ENCODE measurements at regions not wholly inside any gene's neighbourhood (a gene's known extent, or its start where the extent isn't known, plus 50 kb on each side); places are given as distances from the start of the nearest gene placed in this dataset.

- no peak overlapping the region for H3K4me3 Mint-ChIP-seq
- H3K9me3 Mint-ChIP-seq = no peaks in the 10 kb centered on the region
- H3K27ac Mint-ChIP-seq = no peak overlapping the region
- DNase-seq (ENCODE audit: low spot score) = no peak
- Histone ChIP-seq H3K36me3 (no peaks in the 10 kb centered on the region), H3K4me1 (peaks cover 8% of the 10 kb centered on the region), H3K4me3 (no peak overlapping the region), H3K4me2 (no peak overlapping the region), H3F3A (ENCODE audit: low read depth) (no peaks in the 10 kb centered on the region), H3K9ac (no peak overlapping the region), H3K79me2 (ENCODE audit: low read depth) (no peaks in the 10 kb centered on the region), H3K27ac (no peak overlapping the region), H3K27me3 (no peaks in the 10 kb centered on the region), H3K9me3 (ENCODE audit: low read depth) (no peaks in the 10 kb centered on the region), H2AFZ (replicated peaks) (no peak overlapping the region), H4K20me1 (ENCODE audit: low read depth) (no peaks in the 10 kb centered on the region)
- H3K36me3 Mint-ChIP-seq = no peaks in the 10 kb centered on the region
- H3K27me3 Mint-ChIP-seq (ENCODE audit: insufficient read depth, low read depth) = no peaks in the 10 kb centered on the region
- H3K4me1 Mint-ChIP-seq = peaks cover 5% of the 10 kb centered on the region
- no peak for TF ChIP-seq EZH2 (IDR thresholded peaks at IDR 0.05)
- no peak for TF ChIP-seq CTCF (IDR thresholded peaks at IDR 0.05)
- TF ChIP-seq EZH2phosphoT487 (IDR thresholded peaks at IDR 0.05) = no peak
Measured at GRCh38 chr3:30342318-30343060, 263.9 kb upstream of the TGFBR2 start.

GRCh38 chr3:30343067-30343831 is 263.2 kb upstream of the TGFBR2 start:
- Histone ChIP-seq H3K9ac (no peak overlapping the region), H3K9me3 (ENCODE audit: low read depth) (no peaks in the 10 kb centered on the region), H3K27me3 (no peaks in the 10 kb centered on the region), H4K20me1 (ENCODE audit: low read depth) (no peaks in the 10 kb centered on the region), H3K36me3 (no peaks in the 10 kb centered on the region), H3K4me1 (peaks cover 8% of the 10 kb centered on the region), H3K4me3 (no peak overlapping the region), H3K79me2 (ENCODE audit: low read depth) (no peaks in the 10 kb centered on the region), H2AFZ (replicated peaks) (no peak overlapping the region), H3F3A (ENCODE audit: low read depth) (no peaks in the 10 kb centered on the region), H3K4me2 (no peak overlapping the region), H3K27ac (no peak overlapping the region)
- no peak for DNase-seq (ENCODE audit: low spot score)
- no peak overlapping the region for H3K27ac Mint-ChIP-seq
- H3K27me3 Mint-ChIP-seq (ENCODE audit: insufficient read depth, low read depth) = no peaks in the 10 kb centered on the region
- peaks cover 5% of the 10 kb centered on the region for H3K4me1 Mint-ChIP-seq
- no peaks in the 10 kb centered on the region for H3K9me3 Mint-ChIP-seq
- TF ChIP-seq EZH2 (IDR thresholded peaks at IDR 0.05) = no peak
- TF ChIP-seq EZH2phosphoT487 (IDR thresholded peaks at IDR 0.05) = no peak
- TF ChIP-seq CTCF (IDR thresholded peaks at IDR 0.05) = no peak
- no peaks in the 10 kb centered on the region for H3K36me3 Mint-ChIP-seq
- no peak overlapping the region for H3K4me3 Mint-ChIP-seq

- Histone ChIP-seq H3K27me3 (no peaks in the 10 kb centered on the region), H4K20me1 (ENCODE audit: low read depth) (no peaks in the 10 kb centered on the region), H3K4me2 (no peak overlapping the region), H3K9ac (no peak overlapping the region), H3K79me2 (ENCODE audit: low read depth) (no peaks in the 10 kb centered on the region), H2AFZ (replicated peaks) (no peak overlapping the region), H3K36me3 (no peaks in the 10 kb centered on the region), H3K27ac (no peak overlapping the region), H3F3A (ENCODE audit: low read depth) (no peaks in the 10 kb centered on the region), H3K4me3 (no peak overlapping the region), H3K4me1 (peaks cover 8% of the 10 kb centered on the region), H3K9me3 (ENCODE audit: low read depth) (no peaks in the 10 kb centered on the region)
- DNase-seq (ENCODE audit: low spot score) = no peak
- peaks cover 5% of the 10 kb centered on the region for H3K4me1 Mint-ChIP-seq
- no peaks in the 10 kb centered on the region for H3K36me3 Mint-ChIP-seq
- TF ChIP-seq EZH2 (IDR thresholded peaks at IDR 0.05) (no peak), EZH2phosphoT487 (IDR thresholded peaks at IDR 0.05) (no peak), CTCF (IDR thresholded peaks at IDR 0.05) (no peak)
- H3K9me3 Mint-ChIP-seq = no peaks in the 10 kb centered on the region
- H3K4me3 Mint-ChIP-seq = no peak overlapping the region
- H3K27me3 Mint-ChIP-seq (ENCODE audit: insufficient read depth, low read depth) = no peaks in the 10 kb centered on the region
- H3K27ac Mint-ChIP-seq = no peak overlapping the region
Measured at GRCh38 chr3:30343861-30344260, 262.5 kb upstream of the TGFBR2 start.

All from neural progenitor cell (in vitro differentiated cells).